Upper lobe of left lung (tissue), 4 donors: ENCODE measurements at regions not wholly inside any gene's neighbourhood (a gene's known extent, or its start where the extent isn't known, plus 50 kb on each side); places are given as distances from the start of the nearest gene placed in this dataset.

Experiments used
- EP300 ChIP-seq, 4 donors: sonication (generic); formaldehyde crosslinking; IDR thresholded peaks; one replicate each; pipeline ENCODE4 v1.5.1; 2017; ENCODE audit warnings: antibody characterized with exemption in 4 of 4, control low read depth in 2 of 4
- TF ChIP-seq, protein P1 (sequence below), 6 experiments: fragments of 450-650 bp in 4 of 6; fragments of 200-600 bp in 2 of 6; sonication (generic) in 2 of 6; IDR thresholded peaks; one replicate each; pipeline ENCODE4 v1.5.1; 2016 to 2019; ENCODE audit warnings: antibody characterized with exemption in 6 of 6

DNA sequence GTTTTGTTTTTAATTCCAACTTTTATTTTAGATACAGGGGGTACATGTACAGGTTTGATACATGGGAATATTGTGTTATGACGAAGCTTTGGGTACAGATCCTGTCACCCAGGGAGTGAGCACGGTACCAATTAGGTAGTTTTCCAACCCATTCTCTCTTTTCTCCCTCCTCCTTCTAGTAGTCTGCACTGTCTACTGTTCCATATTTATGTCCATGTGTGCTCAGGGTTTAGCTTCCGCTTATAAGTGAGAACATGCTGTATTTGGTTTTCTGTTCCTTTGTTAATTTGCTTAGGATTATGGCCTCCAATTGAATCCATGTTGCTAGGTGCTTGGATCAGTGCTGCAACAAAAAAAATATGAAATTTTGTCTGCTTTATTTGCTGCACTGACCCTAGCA, 659.3 kb upstream of the TMEFF2 start:
- TF ChIP-seq, protein P1, sequence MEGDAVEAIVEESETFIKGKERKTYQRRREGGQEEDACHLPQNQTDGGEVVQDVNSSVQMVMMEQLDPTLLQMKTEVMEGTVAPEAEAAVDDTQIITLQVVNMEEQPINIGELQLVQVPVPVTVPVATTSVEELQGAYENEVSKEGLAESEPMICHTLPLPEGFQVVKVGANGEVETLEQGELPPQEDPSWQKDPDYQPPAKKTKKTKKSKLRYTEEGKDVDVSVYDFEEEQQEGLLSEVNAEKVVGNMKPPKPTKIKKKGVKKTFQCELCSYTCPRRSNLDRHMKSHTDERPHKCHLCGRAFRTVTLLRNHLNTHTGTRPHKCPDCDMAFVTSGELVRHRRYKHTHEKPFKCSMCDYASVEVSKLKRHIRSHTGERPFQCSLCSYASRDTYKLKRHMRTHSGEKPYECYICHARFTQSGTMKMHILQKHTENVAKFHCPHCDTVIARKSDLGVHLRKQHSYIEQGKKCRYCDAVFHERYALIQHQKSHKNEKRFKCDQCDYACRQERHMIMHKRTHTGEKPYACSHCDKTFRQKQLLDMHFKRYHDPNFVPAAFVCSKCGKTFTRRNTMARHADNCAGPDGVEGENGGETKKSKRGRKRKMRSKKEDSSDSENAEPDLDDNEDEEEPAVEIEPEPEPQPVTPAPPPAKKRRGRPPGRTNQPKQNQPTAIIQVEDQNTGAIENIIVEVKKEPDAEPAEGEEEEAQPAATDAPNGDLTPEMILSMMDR (IDR thresholded peaks at IDR 0.05) = no peak
- TF ChIP-seq EP300 (IDR thresholded peaks at IDR 0.05) = no peak
